ENCODE measurements at regions not wholly inside any gene's neighbourhood (a gene's known extent, or its start where the extent isn't known, plus 50 kb on each side); places are given as distances from the start of the nearest gene placed in this dataset.
"Not testable (repeated sequence)": the region's sequence is repeated elsewhere in the genome, so short reads cannot be mapped to it uniquely, and the experiment has no call there.

DNA sequence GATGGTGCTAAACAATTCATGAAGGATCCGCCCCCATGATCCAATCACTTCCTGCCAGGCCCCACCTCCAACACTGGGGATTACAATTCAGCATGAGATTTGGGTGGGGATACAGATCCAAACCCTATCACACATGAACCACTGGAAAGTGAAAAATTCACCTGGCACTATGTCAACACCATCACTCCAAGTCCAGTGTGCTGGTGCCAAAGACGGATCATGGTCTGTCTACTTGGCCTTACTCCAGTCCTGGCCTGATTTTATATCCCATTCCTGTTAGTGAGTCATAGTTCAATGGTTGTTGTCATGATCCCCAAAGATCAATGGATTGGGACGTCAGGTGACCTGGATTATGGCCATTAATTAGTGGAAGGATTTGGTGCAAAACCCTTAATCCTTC is 147.4 kb upstream of the RPS23 start:
- no peak for DNase-seq (ENCODE audit: low read depth)

DNA sequence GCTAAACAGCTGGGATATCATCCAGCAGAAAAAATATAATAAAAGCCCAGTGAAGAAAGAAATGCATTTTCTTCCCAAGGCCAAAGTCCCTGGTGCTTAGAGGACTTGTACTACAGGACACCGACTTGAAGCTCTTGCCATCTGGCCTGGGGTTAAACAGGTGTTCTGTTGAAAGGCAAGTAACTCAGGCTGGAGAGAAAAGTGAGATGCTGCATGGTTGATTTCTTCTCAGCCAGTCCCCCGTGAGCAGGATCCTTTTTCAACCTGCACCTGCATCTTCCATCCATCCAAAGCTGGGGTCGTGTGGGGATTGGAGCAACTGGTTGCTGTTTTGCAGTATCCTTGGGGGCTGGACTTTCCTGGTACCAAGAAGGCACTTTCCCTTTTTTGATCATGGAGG is 146.1 kb upstream of the RPS23 start:
- DNase-seq (ENCODE audit: low read depth) = no peak

DNA sequence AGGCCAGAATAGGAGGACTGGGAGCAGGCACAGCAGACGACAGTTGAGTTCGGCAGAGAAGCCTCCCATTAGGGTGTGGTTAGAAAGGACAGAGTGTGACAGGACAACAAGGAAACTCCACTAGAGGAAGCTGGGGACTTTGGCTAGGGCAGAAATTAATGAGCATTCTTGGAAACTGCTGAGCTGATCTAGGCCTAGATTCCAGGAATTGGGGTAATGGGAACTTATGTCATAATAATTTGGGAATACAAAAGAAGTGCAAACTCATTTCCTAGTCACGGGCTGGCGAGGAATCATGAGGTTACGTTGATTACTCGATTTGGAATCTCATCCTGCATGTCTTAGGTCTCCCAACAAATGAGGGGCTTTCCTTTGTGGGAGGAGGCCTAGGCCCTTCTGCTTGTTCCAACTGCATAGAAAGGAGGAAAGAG is 144.6 kb upstream of the RPS23 start:
- DNase-seq (ENCODE audit: low read depth) = no peak

DNA sequence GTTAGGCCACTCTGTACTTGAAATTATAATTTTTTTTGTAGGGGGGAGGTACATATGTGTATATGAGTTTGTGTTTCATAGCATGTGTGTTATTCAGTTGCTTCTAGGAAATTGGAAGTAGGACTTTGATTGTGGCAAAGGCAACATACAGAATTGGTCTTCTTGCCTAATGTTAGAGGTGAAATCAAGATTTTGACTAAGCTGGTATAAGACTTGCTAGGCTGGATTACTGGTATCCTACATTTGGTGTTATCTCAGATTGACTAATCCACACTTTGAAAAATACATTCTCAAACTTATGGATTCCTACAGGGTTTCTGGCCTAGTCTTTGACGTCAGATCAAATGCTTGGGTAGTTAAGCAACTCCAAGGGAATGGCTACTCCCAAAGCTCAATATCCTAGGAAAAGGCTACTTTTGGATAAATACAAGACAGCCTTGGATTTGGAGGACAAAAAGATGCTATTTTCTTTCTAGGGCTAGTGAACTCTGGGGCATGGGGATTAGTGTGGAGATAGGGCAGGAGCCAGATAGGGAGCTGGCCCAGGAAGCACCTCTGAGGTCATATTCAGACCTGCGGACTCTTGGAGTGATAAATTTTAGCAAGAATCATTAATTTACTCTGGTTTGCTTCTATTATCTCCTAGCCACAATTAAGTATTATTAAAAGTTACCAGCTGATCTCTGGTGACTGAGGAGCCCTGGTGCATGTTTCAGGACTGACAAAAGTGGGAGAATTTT is 144.0 kb upstream of the RPS23 start:
- no peak for DNase-seq (ENCODE audit: low read depth)

DNA sequence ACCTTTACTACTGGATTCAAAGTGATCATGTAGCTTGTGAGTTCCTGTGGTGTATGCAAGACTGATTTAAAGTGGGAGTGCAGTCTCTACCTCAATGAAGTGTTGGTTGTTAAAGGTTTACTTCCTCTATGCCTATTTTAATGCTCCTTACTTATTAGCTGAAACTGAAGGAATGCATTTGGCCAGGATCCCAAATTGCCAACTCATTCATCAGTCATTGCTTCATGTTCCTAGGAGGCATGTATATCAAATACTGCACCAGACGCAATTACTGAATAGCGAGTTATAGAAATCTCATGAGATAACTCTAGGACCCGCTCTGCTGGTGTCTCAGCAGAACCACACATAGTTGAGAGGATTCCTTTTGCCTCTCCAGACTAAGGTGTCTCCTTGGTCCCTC is 143.0 kb upstream of the RPS23 start:
- no peak for DNase-seq (ENCODE audit: low read depth)

DNA sequence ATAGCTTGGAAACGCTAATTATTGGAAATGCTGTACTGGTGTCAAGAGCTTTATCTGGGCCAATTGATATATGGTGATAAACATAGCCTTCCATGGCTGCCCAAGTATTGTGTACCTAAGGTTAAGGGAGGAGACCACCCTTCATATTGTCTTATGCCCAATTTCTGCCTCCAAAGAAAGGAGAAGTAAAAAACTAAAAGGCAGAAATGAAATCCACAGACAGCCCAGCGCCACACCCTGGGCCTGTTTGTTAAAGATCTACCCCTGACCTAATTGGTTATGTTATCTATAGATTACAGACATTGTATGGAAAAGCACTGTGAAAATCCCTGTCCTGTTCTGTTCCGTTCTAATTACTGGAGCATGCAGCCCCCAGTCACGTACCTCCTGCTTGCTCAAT is 142.4 kb upstream of the RPS23 start:
- not testable (repeated sequence) for DNase-seq (ENCODE audit: low read depth)

DNA sequence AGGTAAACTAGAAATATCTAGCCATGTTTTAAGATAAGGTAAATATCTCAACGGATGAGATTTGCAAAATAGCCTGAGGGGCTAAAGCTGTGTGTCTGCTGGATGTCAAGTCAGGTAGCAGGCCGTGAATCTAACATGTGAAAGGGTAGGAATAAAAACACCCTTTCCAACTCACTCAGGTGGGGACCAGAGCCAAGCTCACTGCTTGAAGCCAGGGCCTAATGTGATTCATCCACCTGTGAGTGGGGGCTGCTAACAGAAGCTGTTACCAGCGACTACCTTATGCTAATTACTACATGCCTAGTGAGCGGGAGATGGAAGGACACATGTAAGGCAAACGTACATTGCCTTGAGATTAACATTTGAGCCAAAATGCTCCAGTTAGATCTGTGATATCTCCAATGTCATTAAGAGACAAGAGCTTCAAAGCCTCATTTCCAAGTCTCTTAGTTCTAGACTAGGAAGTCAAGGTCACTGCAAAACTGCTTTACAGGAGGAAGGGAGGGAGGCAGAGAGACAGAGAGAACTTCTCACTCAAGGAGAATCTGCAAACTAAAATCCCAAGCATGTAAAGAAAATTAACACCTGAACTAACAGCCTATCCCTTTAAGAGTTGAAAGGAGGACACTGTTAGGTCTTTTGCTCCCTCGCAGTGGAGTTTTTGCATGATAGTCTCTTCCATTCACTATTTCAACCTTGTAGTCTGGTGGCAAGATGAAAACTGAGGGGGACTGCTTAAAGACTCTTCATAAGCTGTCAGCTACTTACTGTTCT is 141.6 kb upstream of the RPS23 start:
- DNase-seq (ENCODE audit: low read depth) = no peak

DNA sequence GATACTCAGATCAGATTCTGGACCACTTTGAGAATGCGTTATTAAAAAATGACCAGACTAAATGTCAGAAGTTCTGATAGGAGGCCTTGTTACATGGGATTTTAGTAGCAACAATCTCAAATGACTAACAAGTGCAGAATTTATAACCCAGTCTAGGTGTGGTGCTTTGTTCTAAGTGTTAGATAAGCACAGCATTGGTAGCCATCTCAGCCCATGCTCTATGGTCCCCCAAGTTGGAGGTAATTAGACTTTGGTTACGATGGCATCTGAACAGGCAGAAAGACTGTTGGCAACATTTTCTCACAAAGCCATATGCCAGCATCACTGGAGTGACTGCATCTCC is 140.4 kb upstream of the RPS23 start:
- no peak for DNase-seq (ENCODE audit: low read depth)

DNA sequence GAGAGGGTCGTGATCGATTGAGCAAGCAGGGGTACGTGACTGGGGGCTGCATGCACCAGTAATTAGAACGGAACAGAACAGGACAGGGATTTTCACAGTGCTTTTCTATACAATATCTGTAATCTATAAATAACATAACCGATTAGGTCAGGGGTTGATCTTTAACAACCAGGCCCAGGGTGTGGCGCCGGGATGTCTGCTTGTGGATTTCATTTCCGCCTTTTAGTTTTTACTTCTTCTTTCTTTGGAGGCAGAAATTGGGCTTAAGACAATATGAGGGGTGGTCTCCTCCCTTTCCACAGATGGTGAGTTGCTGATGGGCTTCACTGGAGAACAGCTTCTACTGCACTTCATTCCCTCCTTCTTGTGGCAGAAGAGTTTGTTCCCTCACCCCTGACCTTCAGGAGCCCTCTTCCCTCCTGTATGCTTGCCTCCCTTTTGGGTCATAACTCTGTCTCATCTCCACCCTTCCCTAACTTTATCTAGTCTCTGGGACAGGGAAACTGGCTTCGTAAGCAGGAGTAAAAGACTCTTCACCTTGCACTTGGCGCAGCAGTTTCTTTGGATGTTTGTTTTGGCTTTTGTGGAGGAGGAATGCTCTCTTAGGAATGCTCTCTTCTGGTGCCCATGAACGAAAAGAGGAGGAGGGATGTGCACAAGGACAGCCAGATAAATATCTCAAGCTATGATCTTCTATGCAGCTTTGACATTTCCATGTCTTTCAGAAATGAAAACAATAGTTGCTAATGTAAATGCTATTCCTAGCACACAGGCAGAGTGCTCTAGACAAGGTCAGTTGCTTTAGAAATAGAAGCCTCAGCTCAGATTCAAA is 139.8 kb upstream of the RPS23 start:
- no peak for DNase-seq (ENCODE audit: low read depth)

DNA sequence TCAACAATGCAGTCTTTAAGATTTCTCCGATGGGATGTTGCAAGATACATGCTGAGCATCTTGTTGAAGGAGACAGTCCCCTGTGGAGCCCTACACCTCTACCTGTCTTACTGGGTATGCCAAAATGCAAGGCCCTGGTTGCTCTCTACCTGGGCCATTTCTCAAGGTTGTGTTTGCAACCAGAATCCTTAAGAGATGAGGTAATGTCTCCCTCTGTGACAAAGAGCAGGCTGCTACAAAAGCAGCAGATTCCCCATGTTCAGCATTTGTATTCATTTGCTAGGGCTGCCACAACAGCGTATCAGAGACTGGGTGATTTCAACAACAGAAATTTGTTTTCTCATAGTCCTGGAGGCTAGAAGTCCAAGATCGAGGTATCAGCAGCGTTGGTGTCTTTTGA is 138.4 kb upstream of the RPS23 start:
- DNase-seq (ENCODE audit: low read depth) = no peak

DNA sequence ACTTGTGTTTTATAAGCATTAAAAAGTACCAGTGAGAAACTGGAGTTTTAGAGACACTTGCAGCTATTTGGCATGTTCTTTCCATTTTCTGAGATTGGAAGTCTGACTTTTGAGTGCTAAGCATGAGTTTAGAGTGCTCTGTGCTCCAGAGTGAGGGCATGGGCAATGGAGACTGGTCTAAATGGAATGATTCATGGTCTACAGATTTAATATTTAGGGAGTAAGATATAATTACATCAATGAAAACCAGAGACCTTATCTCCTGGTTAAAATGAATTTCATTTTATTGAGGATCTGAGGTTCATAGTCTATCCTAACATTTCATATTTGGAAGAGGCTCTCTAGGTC is 135.9 kb upstream of the RPS23 start:
- no peak for DNase-seq (ENCODE audit: low read depth)

DNA sequence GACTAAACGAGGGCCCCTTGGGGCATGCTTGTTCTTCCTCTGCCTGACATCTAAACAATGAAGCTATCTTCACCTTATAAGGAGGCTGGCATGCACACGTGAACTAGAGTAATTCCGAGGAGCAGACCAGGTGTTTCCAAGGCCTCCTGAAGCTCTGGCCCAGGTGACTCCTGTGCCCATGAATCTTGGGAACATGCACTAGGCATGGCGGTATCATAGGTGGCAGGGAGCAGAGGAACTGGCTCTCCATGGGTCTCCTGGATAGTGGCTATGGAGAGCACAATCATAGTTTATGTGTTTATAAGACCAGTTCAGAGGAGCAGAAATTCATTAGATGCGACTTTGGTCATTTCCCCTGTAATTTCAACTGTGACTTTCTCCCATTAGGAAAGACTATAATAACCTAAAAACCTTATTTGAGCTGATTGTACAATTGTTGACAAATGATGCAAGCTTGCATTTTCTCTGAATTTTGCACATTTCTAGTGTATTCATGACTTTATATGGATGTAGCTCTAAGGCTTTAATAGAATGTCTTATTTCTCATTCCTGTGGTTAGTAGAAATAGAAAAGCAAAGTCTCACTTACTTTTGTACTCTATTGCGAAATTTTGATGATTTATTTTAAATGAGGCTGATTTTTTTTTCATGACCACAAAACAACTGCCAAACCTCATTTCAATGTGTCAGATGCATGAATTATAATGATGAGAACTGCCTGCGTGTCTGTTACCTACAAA is 135.3 kb upstream of the RPS23 start:
- DNase-seq (ENCODE audit: low read depth) = no peak

DNA sequence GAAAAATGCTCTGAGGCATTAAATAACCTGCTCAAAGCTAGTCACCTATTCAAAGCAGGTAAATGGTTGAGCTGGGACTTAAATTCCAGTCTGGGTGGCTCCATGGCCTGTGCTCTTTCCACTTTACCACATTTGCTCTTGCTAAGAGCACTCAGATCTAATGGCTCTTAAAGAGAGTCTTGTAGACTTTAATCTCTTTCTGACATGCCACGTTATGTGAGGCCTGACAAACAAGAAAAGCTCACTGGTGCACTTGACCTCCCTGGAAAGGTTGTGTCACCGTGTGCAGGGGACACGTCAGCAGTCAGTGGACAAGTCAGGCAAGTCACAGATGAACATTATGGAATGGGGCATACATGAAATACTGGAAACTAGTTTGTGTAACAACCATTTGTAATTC is 129.9 kb upstream of the RPS23 start:
- no peak for DNase-seq (ENCODE audit: low read depth)

DNA sequence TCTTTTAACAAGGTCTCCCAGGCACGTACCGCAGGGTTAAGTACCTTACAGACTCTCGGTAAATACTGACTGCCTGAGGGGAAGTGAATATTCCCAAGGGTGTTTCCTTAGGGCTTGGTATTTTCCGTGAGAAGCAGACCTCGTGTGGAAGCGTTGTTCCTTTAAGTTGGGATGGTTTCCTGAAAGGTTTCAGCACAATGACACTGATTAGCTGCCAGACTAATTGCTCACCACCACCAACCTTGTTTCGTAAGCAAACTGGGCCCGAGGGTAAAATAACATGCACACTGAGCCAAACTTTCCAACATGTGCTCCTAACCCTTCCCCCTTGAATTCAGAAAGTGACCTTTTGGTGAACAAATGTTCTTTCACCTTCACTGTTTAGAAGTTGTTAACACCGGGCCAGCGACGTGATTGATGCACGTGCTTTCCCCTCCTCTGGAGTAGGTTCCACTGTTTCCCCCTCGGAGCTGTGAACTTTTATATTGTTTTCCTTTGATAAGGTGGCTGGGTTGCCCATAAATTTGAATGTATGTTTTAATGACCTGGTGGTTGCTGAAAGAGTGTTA is 128.1 kb upstream of the RPS23 start:
- no peak for DNase-seq (ENCODE audit: low read depth)

DNA sequence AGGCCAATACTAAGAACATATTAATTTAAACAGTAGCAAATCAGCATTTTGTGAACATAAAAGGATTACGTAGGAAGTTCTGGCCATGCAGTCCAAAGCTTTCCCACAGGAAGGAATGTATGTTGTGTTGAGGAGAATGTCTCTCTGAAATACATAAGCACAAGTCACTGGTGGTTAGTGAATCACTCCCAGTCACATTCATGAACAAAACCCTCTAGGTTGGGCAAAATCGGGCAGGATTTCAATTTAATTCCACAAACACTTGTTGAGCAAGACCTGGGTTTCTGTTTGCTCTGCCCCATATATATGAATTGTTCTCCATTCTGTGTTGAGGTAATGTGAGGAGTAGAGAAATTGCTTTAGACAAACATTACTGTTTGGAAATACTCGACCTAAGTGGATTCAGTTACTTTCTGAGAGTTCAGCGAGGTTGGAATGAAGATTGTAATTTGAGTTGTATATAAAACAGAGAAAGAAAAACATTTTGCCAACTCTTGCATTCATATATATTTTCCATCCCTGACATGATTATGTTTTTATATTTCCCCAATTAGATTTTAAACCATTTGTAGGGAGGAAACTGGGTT is 127.6 kb upstream of the RPS23 start:
- no peak for DNase-seq (ENCODE audit: low read depth)

DNA sequence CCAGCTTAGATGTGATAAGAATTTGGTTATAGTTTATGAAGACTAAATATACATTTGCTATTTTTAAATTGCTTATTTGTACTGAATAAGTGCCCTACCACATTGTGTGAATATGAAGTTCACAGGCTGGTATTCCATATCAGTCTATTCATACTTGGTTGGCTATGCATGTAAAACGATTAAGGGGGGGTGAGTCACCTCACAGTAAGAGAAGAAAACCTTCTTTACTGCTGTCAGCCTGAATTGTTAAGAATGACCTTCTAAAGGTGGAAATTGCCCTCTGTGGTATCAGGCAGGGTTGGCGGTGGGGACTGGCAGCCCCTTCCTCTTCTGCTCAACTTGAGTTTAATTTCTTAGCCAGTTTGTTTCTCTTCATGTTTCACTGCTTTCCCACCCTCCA is 127.0 kb upstream of the RPS23 start:
- DNase-seq (ENCODE audit: low read depth) = no peak

DNA sequence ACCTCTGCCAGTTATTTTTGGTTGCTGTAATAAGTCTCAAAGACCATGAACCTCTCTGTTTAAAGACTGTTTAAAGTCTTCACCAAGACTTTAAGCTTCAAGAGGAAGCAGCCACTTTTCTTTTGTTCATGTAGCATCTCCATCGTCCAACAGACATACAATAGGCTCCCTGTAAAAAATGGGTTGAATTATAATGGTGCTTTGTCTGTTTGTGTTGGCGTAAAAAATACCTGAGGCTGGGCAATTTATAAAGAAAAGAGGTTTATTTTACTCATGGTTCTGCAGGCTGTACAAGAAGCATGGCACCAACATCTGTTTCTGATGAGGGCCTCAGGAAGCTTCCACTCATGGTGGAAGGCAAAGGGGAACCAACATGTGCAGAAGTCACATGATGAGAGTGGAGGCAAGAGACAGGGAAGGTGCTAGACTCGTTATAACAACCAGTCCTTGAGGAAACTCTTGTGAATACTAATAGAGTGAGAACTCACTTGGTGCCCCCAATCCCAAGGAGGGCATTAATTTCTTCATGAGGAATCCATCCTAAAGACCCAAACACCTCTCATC is 126.3 kb upstream of the RPS23 start:
- DNase-seq (ENCODE audit: low read depth) = no peak

DNA sequence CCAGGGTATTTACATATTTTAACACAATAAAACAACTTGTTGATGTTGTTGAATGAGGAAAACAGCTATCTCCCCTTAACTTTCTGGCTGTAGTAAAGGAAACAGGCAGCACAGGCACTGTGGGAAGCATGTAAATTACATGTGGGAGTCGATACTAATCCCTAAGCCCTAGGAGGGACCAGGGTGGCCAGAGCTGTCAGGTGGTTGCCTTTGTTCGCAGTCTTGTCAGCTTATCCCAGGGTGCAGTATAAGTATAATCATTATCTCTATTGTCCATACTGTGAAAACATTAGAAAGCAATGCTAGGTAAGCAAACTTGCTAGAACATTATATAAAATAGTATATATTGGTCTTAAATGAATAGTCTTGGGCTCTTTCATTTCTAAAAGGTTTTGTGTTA is 125.6 kb upstream of the RPS23 start:
- DNase-seq (ENCODE audit: low read depth) = no peak

DNA sequence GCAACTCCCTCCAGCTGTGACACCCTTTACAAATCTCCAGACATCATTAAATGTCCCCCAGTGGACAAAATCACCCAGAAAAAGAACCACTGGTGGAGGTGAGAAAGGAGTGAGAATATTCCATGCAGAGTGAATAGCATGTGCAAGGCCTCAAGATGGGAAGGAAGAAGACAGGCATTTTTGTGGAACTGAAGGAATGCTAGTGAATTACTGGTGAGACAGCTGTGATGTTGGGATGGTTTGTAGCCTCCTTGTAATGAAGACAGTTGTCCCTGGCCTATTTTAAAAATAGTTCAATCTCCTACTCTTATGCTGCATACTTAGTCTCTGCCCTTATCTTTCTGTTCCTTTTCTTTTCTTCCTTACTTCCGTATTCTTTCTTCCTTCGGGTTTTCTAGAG is 124.9 kb upstream of the RPS23 start:
- no peak for DNase-seq (ENCODE audit: low read depth)

DNA sequence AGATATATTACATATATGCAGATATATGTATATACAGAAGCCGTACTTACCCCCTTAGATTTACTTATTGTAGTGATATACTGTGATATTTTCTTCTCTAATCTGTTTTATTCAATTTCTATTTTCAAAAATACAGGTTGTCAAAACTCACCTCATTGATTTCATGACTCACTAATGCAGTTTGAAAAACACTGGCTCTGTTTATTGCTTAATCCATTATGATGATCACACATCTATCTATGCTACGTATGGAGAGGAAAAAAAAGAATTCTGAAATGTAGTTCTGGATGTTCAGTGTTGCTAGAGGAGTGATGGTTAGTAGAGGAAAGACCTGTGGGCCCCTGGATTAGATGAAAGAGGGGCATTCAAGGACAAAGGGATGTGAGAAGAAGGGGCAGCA is 121.0 kb upstream of the RPS23 start:
- no peak for DNase-seq (ENCODE audit: low read depth)

DNA sequence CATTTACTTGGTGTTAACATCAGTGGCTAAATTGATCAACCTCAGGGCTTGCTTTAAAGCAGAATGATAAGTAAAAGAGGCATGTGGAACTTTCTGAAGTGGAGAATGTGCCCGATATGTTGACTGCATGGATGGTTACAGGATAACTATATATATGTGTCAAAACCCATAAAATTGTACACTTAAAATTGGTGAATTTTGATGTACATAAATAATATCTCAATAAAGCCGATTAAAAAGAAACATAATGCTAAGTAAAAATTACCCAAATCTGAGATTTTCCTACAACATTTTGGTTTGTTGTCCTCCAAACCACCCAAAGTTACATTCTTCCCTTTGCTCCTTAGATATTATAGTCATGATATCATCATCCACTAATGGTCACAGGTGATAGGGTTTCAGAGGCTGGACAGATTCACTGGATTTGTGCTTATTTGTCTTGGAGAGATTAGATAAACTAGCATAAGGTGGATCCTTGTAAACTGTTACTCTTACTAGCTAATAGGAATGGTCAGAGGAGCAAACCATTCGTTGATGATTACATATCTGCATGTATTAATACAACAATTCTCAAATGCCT is 119.7 kb upstream of the RPS23 start:
- DNase-seq (ENCODE audit: low read depth) = no peak
